Choroid plexus epithelial cell (primary cell): ENCODE measurements at regions not wholly inside any gene's neighbourhood (a gene's known extent, or its start where the extent isn't known, plus 50 kb on each side); places are given as distances from the start of the nearest gene placed in this dataset.
A peak's percentile ranks its signal among the peaks of the same experiment; 100 is the strongest.

Experiments
- DNase-seq: peaks from one replicate; pipeline ENCODE4 v3.0.0-alpha.2; 2010; ENCODE audit warnings: low read depth
- H3K4me3 ChIP-seq: 2 replicates; pipeline ENCODE4 v1.5.1; 2011; ENCODE audit warnings: low read depth, mild to moderate bottlenecking, control low read depth, low read length, moderate library complexity
- TF ChIP-seq, protein P1 (sequence below): conservative IDR thresholded peaks from 2 replicates; pipeline ENCODE4 v1.5.1; 2011; ENCODE audit warnings: low read depth, mild to moderate bottlenecking, control low read depth, inconsistent platforms, low read length, moderate library complexity

DNA sequence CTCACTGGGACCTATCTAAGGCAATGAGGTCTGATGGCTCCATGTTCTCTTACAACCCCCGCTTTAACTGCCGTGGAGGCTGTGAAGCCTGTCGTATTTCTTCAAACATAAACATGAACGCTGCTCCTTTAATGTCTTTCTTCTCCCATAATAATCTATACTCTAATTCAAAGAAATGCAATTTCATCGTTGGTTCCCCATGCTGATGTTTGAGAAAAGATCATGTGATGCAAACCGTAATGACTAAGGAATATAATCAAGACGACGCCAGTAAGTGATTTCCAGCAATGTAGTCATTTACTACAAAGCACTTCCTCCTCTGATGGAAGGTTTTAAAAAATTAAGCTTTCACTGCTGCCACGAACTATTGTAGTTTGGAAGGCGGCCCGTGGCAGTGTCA, 102.6 kb upstream of the NEBL start:
- no peak for DNase-seq
- no peak overlapping the region for H3K4me3 ChIP-seq
- TF ChIP-seq, protein P1, sequence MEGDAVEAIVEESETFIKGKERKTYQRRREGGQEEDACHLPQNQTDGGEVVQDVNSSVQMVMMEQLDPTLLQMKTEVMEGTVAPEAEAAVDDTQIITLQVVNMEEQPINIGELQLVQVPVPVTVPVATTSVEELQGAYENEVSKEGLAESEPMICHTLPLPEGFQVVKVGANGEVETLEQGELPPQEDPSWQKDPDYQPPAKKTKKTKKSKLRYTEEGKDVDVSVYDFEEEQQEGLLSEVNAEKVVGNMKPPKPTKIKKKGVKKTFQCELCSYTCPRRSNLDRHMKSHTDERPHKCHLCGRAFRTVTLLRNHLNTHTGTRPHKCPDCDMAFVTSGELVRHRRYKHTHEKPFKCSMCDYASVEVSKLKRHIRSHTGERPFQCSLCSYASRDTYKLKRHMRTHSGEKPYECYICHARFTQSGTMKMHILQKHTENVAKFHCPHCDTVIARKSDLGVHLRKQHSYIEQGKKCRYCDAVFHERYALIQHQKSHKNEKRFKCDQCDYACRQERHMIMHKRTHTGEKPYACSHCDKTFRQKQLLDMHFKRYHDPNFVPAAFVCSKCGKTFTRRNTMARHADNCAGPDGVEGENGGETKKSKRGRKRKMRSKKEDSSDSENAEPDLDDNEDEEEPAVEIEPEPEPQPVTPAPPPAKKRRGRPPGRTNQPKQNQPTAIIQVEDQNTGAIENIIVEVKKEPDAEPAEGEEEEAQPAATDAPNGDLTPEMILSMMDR: no peak

DNA sequence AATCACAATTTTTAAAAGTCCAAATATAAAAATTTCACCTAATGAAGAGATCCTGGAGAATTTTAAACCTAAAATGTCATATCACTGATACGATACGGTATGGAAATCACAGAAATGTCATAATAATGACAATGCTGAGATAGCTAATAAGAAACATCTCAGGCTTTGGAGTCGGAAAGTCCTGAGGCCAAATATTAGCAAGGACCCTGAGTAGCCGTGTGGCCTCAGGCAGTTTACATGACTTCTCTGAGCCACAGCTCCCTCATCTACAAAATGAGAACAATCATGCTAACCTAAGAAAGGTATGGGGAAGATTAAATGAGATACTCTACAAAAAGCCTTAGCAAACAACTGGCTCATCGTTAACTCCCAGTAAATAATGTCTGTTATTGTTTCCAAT, 100.9 kb upstream of the NEBL start:
- TF ChIP-seq, protein P1: no peak
- no peak overlapping the region for H3K4me3 ChIP-seq
- no peak for DNase-seq

DNA sequence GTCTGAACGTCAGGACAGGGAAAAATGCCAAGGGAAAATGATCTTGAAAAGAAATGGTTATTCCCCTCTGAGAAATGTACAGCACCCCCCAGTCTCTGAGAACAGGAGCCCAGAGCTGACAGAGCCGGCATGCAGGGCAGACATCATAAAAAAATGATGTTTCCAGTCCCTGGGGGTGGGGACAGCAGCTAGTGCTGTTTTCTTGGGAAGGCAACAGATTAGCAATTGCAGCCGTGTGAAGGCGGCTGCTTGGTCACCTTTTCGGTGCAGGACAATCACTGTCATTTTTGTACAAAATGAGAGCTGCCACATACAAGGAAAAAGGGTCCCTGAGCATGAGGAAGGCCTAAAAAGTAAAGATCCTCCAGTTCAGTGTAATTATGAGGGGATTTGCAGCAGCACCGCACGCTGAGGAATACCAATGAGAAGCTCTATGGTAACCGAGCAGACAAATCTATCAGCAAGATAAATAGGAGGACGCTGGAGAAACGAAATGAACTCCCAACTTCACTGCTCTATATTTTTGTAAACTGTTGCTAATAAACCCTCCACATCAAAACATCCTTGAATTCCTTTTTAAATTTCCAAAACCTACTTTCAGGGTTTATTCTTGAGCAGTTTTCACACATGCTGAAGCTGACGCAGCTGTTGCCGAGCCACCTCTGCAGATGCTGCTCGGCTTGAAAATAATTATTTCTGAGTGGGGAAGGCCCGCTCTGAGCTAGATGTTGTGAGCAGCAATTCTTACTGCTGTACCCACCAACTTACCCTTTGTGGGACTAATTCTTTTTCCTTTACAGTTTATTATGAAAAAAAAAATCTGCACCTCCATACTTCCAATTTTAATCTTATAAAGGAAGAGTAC, 98.2 kb upstream of the NEBL start:
- no peak overlapping the region for H3K4me3 ChIP-seq
- TF ChIP-seq, protein P1: no peak
- peak; percentile 38 for DNase-seq

DNA sequence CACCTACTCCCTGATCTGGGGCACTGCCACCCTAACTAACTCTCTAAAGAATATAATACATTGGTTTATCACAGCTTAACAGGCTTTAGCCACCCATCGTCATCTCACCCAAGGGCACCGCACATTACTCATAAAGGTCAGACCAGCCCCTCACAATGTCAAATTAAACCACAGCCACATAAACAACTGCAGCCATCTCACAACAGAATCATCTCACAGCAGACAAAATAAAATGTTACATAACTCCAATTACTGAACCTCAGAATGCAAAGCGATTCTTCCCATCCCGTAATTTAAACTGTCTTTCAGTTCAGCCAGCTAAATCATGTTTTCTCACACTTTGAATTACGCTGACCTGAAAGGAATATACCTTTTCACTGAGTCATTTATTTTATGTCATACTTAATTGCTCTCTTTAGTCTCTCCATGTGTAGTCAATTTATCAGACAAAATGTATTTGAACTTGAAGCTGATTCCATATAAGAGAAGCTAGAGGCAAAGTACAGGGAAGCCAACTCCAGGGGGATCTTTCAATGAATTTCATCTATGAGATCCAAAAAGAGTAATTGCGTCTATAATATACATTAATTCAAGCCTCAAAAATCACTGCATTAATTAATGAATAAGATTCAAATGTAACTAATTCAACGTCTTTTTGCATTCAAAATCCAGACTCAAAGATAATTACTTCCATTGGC, 96.9 kb upstream of the NEBL start:
- TF ChIP-seq, protein P1: no peak
- peak; percentile 83 for DNase-seq
- no peak overlapping the region for H3K4me3 ChIP-seq

DNA sequence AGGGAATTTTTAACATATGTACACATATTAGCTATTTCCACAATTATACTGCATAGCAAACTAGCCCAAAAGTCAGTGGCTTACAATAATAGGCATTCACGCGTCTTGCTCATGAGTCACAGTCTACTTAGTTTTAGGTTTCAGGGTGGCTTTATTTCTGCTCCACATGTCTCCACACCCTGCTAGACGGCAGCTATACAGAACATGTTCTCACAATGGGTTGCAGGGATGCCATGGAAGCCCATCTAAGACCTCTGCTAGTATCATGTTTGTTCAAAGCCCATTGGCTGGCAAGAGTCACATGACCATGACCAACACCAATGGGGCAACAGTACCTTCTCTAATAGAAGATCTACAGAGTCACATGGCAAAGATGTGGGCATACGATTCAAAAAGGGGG, 96.3 kb upstream of the NEBL start:
- TF ChIP-seq, protein P1: no peak
- DNase-seq: peak; percentile 86
- no peak overlapping the region for H3K4me3 ChIP-seq

DNA sequence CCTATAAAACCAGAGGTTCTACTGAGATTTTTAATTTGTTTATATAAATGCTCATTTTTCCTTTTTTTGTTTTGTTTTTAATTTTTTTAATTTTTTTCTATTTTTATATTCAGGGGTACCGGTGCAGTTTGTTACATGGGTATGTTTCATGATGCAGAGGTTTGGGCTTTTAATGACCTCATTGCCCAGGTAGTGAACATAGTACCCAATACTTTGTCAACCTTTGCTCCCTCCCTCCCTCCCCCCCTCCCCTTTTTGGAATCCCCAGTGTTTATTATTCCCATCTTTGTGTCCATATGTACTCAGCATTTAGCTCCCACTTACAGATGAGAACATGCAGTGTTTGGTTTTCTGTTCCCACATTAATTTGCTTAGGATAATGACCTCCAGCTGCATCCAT, 94.4 kb upstream of the NEBL start:
- DNase-seq: no peak
- TF ChIP-seq, protein P1: no peak
- no peak overlapping the region for H3K4me3 ChIP-seq
